B cell (primary cell): ENCODE measurements at regions not wholly inside any gene's neighbourhood (a gene's known extent, or its start where the extent isn't known, plus 50 kb on each side); places are given as distances from the start of the nearest gene placed in this dataset.

Source experiments
- EZH2 ChIP-seq: IDR thresholded peaks from 2 replicates; pipeline ENCODE4 v1.6.1; 2012; ENCODE audit warnings: borderline replicate concordance, low read depth, mild to moderate bottlenecking, moderate library complexity, low read length; ENCODE audit not compliant: insufficient read depth, poor library complexity, severe bottlenecking
- TF ChIP-seq, protein P1 (sequence below): fragments of 200-600 bp; IDR thresholded peaks from one replicate; pipeline ENCODE4 v1.8.0; 2022; ENCODE audit warnings: antibody characterized with exemption, mild to moderate bottlenecking

DNA sequence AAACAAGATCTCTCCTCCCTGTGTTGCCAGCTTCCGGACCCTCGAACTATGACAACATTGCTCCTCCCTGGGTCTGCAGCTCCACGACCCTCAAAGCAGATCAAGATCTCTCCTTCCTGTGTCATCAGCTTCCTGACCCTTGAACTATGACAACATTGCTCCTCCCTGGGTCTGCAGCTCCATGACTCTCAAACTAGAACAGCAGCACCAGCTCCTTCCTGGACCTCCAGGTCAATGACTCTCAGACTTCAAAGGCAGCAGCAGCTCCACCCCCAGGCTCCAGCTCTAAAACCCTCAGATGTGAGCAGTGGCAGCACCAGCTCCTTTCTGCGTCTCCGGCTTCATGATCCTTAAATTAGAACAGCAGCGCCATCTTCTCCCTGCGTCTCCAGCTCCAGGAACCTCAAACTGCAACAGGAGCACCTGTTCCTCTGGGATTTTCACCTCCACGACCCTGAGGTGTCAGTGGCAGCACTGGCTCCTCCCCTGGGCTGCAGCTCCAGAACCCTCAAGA is 341.0 kb upstream of the SULF2 start:
- TF ChIP-seq, protein P1, sequence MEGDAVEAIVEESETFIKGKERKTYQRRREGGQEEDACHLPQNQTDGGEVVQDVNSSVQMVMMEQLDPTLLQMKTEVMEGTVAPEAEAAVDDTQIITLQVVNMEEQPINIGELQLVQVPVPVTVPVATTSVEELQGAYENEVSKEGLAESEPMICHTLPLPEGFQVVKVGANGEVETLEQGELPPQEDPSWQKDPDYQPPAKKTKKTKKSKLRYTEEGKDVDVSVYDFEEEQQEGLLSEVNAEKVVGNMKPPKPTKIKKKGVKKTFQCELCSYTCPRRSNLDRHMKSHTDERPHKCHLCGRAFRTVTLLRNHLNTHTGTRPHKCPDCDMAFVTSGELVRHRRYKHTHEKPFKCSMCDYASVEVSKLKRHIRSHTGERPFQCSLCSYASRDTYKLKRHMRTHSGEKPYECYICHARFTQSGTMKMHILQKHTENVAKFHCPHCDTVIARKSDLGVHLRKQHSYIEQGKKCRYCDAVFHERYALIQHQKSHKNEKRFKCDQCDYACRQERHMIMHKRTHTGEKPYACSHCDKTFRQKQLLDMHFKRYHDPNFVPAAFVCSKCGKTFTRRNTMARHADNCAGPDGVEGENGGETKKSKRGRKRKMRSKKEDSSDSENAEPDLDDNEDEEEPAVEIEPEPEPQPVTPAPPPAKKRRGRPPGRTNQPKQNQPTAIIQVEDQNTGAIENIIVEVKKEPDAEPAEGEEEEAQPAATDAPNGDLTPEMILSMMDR: no peak
- TF ChIP-seq EZH2: no peak
